Panc1 (cell line): ENCODE measurements at regions not wholly inside any gene's neighbourhood (a gene's known extent, or its start where the extent isn't known, plus 50 kb on each side); places are given as distances from the start of the nearest gene placed in this dataset.

Source experiments
- ATAC-seq: fragments of 200-7000 bp; cut with Tn5 transposase; 2 replicates; pipeline ENCODE4 v1.9.1; 2020; ENCODE audit warnings: mild to moderate bottlenecking, moderate library complexity
- BruUV-seq: library from RNA; stranded (reverse); fragments of 400-500 nt; replicated peaks from 2 replicates; lab custom pipeline; 2021; lab: Mats Ljungman, UMichigan
- CTCF ChIA-PET: fragments of 300-600 bp; sonication (Branson Sonifier 250); formaldehyde crosslinking; loops from one replicate; lab custom pipeline; 2022; ENCODE audit warnings: antibody characterized with exemption; lab: Charles Lee
- POLR2A ChIA-PET: fragments of 300-600 bp; sonication (Branson Sonifier 250); formaldehyde crosslinking; loops from one replicate; lab custom pipeline; 2022; ENCODE audit warnings: antibody characterized with exemption; lab: Charles Lee
- DNase-seq: peaks from one replicate; pipeline ENCODE4 v3.0.0-alpha.2; 2010; ENCODE audit warnings: low read depth, low spot score
- H3K27ac ChIP-seq: 2 replicates; pipeline ENCODE4 v1.5.1; 2011; ENCODE audit warnings: mild to moderate bottlenecking, low read length, inconsistent platforms
- H3K27me3 ChIP-seq: fragments of 200-500 bp; sonication (Bioruptor generic); 2 replicates; pipeline ENCODE4 v1.6.0; 2014; ENCODE audit warnings: low read length, inconsistent platforms; ENCODE audit not compliant: control insufficient read depth, insufficient read depth
- H3K36me3 ChIP-seq: fragments of 200-500 bp; sonication (Bioruptor generic); 2 replicates; pipeline ENCODE4 v1.5.1; 2014; ENCODE audit warnings: inconsistent platforms, mild to moderate bottlenecking, low read length, moderate library complexity; ENCODE audit not compliant: control insufficient read depth, insufficient read depth
- H3K4me1 ChIP-seq: 2 replicates; pipeline ENCODE4 v1.5.1; 2011; ENCODE audit warnings: inconsistent platforms, mild to moderate bottlenecking, low read length, moderate library complexity; ENCODE audit not compliant: control insufficient read depth, insufficient read depth
- H3K4me3 ChIP-seq, 2 experiments: 2 replicates each; pipeline ENCODE4 v1.5.1; 2011 to 2012; ENCODE audit warnings: low read depth in 2 of 2, low read length in 2 of 2, mild to moderate bottlenecking in 2 of 2, inconsistent platforms in 1 of 2, moderate library complexity in 1 of 2
- H3K9me3 ChIP-seq: fragments of 200-500 bp; sonication (Bioruptor generic); 2 replicates; pipeline ENCODE4 v1.5.1; 2014; ENCODE audit warnings: low read depth, mild to moderate bottlenecking, inconsistent platforms, low read length, moderate library complexity; ENCODE audit not compliant: control insufficient read depth, insufficient read depth
- POLR2AphosphoS5 ChIP-seq: IDR thresholded peaks from 2 replicates; pipeline ENCODE4 v1.6.1; 2012; ENCODE audit warnings: mild to moderate bottlenecking, low read depth, low read length, moderate library complexity
- SIN3A ChIP-seq: IDR thresholded peaks from 2 replicates; pipeline ENCODE4 v1.6.1; 2012; ENCODE audit warnings: low read depth, mild to moderate bottlenecking, low read length, moderate library complexity, borderline replicate concordance; ENCODE audit not compliant: insufficient read depth
- TCF7L2 ChIP-seq: IDR thresholded peaks from 2 replicates; pipeline ENCODE4 v1.6.1; 2011; ENCODE audit warnings: mild to moderate bottlenecking, low read depth, low read length, inconsistent platforms
- in situ Hi-C: cut with HindIII; loops from 2 replicates; pipeline ENCODE4 v1.10.0; 2016; ENCODE audit warnings: low sequenced_read_pairs, low pct_unique_long_range_greater_than_20kb
- intact Hi-C: fragments of 100-400 bp; cut with micrococcal nuclease; formaldehyde crosslinking; loops from one replicate; pipeline ENCODE4 v1.10.0; 2022; ENCODE audit not compliant: unreplicated experiment
- TF ChIP-seq, protein P1 (sequence below), 2 experiments: IDR thresholded peaks; 2 replicates each; pipeline ENCODE4 v1.6.1; 2011 to 2012; ENCODE audit warnings: low read depth in 2 of 2, control low read depth in 1 of 2, low read length in 1 of 2, mild to moderate bottlenecking in 1 of 2, moderate library complexity in 1 of 2; ENCODE audit not compliant: insufficient read depth in 1 of 2
- TF ChIP-seq, protein P2 (sequence below): fragments of 450-650 bp; IDR thresholded peaks from 2 replicates; pipeline ENCODE4 v1.5.1; 2017; ENCODE audit warnings: mild to moderate bottlenecking

DNA sequence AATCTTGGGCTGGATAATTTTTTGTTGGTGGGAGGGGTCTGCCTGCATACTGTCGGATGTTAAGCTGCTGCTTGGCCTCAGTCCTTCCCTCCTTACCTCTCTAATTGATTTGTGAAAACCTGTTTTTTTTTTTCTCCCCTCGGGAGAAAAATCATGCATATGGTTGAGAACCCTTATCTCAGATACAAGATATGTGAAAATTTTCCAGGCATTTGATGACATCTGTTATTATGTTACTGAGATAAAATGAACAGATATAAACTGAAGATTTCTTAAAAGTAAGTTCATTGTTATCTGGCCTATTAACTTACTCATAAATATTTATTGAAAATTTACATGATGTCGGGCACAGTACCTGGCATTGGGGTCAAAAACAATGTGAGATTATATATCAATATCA, 1375.7 kb downstream of the PCDH9 start:
- no peak for ATAC-seq
- H3K9me3 ChIP-seq, result no peaks in the 10 kb centered on the region
- H3K4me3 ChIP-seq, result no peak overlapping the region
- DNase-seq, result no peak
- H3K4me1 ChIP-seq, result no peaks in the 10 kb centered on the region
- ChIA-PET POLR2A (no interaction called here), CTCF (no interaction called here)
- no peaks in the 10 kb centered on the region for H3K27me3 ChIP-seq
- no peak for TF ChIP-seq TCF7L2
- TF ChIP-seq, protein P1, sequence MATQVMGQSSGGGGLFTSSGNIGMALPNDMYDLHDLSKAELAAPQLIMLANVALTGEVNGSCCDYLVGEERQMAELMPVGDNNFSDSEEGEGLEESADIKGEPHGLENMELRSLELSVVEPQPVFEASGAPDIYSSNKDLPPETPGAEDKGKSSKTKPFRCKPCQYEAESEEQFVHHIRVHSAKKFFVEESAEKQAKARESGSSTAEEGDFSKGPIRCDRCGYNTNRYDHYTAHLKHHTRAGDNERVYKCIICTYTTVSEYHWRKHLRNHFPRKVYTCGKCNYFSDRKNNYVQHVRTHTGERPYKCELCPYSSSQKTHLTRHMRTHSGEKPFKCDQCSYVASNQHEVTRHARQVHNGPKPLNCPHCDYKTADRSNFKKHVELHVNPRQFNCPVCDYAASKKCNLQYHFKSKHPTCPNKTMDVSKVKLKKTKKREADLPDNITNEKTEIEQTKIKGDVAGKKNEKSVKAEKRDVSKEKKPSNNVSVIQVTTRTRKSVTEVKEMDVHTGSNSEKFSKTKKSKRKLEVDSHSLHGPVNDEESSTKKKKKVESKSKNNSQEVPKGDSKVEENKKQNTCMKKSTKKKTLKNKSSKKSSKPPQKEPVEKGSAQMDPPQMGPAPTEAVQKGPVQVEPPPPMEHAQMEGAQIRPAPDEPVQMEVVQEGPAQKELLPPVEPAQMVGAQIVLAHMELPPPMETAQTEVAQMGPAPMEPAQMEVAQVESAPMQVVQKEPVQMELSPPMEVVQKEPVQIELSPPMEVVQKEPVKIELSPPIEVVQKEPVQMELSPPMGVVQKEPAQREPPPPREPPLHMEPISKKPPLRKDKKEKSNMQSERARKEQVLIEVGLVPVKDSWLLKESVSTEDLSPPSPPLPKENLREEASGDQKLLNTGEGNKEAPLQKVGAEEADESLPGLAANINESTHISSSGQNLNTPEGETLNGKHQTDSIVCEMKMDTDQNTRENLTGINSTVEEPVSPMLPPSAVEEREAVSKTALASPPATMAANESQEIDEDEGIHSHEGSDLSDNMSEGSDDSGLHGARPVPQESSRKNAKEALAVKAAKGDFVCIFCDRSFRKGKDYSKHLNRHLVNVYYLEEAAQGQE (IDR thresholded peaks at IDR 0.05; ENCODE audit: insufficient read depth in 1 of 2, low read depth in 2 of 2, low read length in 1 of 2), result no peak
- TF ChIP-seq SIN3A, result no peak
- no peak for TF ChIP-seq POLR2AphosphoS5
- TF ChIP-seq, protein P2, sequence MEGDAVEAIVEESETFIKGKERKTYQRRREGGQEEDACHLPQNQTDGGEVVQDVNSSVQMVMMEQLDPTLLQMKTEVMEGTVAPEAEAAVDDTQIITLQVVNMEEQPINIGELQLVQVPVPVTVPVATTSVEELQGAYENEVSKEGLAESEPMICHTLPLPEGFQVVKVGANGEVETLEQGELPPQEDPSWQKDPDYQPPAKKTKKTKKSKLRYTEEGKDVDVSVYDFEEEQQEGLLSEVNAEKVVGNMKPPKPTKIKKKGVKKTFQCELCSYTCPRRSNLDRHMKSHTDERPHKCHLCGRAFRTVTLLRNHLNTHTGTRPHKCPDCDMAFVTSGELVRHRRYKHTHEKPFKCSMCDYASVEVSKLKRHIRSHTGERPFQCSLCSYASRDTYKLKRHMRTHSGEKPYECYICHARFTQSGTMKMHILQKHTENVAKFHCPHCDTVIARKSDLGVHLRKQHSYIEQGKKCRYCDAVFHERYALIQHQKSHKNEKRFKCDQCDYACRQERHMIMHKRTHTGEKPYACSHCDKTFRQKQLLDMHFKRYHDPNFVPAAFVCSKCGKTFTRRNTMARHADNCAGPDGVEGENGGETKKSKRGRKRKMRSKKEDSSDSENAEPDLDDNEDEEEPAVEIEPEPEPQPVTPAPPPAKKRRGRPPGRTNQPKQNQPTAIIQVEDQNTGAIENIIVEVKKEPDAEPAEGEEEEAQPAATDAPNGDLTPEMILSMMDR, result no peak
- in situ Hi-C loops (no loop called here), intact Hi-C loops (no loop called here)
- BruUV-seq, result no TSS peak
- no peak overlapping the region for H3K27ac ChIP-seq
- H3K36me3 ChIP-seq, result no peaks in the 10 kb centered on the region

DNA sequence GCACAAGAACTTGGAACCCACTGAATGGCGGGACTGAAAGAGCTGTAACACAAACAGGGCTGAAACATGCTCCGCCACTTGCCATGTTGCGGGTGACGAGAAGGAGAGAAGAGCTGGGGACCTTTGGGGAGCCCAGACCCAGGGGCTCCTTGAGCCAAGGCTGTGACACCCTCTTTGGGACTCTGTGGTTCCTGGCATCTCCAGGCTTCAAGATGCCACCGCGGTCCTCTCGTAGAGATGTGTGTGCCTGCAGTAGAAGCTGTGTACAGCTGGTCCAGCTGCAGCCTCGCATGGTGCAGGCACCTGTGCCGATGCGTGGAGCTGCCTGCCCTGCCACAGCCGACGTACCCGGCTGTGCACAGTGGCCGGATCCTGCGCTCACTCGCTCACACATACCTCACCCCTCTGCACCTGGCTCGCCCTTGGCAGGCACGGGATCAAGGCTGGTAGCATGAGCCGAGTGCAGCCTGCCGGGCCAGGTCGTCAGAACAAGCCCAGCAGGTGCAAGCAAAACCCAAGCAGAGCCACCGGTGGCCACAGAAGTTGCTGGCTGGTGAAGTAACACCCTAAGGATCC, 1385.8 kb downstream of the PCDH9 start:
- no TSS peak for BruUV-seq
- Histone ChIP-seq H3K4me3 (no peak overlapping the region), H3K27me3 (no peaks in the 10 kb centered on the region), H3K4me1 (no peaks in the 10 kb centered on the region), H3K9me3 (no peaks in the 10 kb centered on the region), H3K27ac (no peak overlapping the region), H3K36me3 (no peaks in the 10 kb centered on the region)
- intact Hi-C loops (no loop called here), in situ Hi-C loops (no loop called here)
- TF ChIP-seq, protein P2, result no peak
- no peak for TF ChIP-seq POLR2AphosphoS5
- no peak for TF ChIP-seq TCF7L2
- no peak for TF ChIP-seq SIN3A
- TF ChIP-seq, protein P1 (IDR thresholded peaks at IDR 0.05; ENCODE audit: insufficient read depth in 1 of 2, low read depth in 2 of 2, low read length in 1 of 2), result no peak
- ChIA-PET CTCF (no interaction called here), POLR2A (no interaction called here)
- ATAC-seq (no peak), DNase-seq (no peak)
